HG02840 (cell line): ENCODE measurements at regions not wholly inside any gene's neighbourhood (a gene's known extent, or its start where the extent isn't known, plus 50 kb on each side); places are given as distances from the start of the nearest gene placed in this dataset.

Experiments used
- ATAC-seq: cut with Tn5 transposase; IDR thresholded peaks from one replicate; pipeline ENCODE4 v1.9.1; 2021; ENCODE audit warnings: mild to moderate bottlenecking, moderate library complexity, moderate number of reproducible peaks; ENCODE audit not compliant: unreplicated experiment, low FRiP score

DNA sequence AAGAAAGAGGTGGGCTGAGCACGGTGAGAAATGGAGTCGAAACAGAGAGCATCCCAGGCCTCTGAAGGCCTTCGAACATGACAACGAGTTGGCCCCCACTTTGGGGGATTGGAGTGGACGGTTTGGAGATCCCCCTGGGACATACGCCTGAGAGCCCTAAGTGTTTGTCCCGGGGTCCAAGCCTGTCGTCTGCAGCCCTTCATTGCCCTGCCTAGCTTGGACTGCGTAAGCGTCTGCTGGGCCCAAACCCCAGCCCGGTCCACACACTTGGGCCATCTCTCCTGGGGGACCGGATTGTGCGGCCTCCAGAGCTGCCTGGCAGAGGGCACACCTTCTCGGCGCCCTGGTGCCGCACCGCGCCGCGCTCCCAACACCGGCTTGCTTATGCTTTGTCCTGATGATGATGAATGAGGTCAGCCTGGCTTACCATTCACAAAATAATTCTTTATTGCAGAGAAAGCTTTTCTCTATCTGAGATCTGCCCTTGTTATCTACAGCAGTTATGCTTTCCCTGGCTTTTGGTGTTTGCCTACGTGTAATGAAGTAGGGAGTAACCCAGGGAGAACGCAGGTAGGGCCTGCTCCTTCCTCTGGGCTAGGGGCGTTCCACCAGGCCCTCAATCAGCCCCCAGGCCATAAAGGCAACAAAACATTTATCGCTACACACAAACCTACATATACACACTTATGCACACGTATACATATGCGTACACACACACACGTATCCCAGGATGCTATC lies 85.9 kb upstream of the PPARA start:
- ATAC-seq: no peak

DNA sequence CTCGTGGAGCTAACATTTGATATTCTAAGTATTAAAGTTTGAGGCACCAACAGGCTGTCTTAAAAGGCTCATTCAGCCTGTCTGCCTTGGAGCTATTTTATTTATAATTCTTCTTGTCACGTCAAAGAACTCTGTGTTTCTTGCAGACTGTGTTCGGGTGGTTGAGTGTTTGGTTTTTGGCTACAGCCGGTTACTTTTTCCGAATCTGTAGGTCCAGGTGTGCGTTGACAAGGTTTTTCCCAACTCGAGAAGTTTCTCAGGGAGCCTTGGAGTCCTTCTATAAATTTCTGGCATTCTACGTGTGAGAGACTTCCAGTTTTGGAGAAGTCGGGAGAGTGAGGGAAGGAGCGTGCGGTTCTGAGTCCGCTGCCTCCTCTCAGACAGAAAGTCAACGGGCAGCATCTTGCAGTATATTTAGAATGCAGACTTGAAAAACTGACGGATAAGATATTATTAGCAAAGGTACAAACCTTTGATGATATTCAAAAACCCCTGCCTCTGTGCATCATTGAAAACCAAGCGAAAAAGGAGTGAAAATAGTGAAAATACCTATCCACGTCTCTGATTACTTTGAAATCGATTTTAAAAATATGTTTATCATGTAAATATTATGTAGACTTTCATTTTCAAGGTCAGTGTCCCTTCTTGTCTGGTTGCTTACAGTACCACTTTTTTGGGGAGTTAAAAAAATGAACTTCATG lies 85.2 kb upstream of the PPARA start:
- ATAC-seq: no peak

DNA sequence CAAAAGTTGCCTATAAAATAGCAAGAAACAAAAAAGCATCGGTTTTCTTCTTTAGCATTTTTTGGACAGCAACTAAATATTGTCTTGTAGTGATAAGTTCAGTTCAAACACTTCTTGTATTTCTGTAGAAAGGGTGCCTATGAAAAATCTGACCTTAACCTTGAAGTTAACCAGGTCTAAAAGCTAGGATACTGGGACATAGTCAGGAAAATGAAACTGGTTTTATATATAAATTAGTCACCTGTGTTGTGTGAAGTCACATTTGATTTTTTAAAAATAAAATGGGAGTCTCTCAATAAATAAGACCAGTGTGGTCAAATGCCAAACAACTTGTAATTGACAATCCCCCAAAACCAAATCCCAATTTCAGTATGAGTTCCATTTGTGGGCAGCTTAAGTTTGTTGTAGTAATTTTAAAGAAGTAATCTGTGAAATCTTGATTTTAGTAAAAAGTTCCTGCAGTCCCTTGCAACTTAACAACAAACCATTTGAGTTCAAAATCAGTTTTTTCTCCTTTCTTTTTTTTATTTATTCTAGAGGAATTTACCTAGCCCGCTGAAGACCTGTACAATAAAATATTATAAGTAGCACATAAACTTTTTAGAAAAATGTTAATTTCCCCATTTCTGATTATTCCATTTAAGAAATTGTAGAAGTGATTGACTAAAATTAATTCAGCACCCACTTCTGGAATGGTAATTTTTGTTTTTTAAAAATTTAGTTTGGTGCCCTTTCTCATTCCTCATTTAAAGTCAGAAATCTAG lies 84.5 kb upstream of the PPARA start:
- no peak for ATAC-seq

- no peak for ATAC-seq
Measured at GRCh38 chr22:46066691-46067090, 83.6 kb upstream of the PPARA start.

- no peak for ATAC-seq
Measured at GRCh38 chr22:46067159-46068111, 82.9 kb upstream of the PPARA start.

GRCh38 chr22:46068181-46068592 lies 82.1 kb upstream of the PPARA start:
- ATAC-seq: no peak

DNA sequence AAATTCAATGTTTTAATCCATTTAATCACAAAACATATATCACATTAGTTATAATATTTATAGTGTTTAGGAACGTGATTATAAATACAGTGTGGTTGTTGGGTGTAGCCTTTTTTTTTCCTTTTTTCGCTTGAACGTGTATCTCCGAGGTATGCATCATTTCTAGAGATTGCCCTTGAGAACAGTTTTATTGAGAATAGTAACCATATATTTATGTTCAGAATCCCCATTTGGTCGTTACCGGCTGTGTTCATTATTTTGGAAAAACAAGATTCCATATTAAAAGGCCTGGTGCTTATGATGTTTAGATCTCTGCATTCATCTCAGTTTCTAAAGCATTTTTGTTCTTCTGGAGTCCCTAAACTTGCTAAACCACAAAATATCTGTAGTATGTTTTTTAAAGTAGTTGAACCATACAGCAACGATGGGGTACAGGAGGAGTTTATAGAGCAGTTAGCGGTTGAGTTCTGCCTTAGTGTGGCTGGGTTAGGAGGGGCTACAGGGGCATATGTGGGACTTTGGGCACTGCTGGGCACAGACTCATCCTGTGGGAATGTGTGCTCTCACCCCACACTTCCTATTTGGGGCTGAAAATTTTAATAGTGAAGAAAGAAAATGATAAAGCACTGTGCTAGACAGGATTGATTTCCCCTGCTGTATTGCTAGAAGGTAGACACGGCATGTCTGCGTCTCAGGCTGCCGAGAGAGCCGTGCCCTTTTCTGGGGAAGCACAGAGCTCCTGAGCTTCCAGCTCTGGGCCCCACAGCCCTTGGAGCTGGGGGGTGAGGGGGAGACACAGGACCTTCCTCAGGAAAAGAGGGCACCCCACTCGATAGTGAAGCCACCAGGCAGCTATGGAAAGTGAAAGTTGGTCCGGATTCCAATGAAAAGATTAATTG lies 81.5 kb upstream of the PPARA start:
- no peak for ATAC-seq

DNA sequence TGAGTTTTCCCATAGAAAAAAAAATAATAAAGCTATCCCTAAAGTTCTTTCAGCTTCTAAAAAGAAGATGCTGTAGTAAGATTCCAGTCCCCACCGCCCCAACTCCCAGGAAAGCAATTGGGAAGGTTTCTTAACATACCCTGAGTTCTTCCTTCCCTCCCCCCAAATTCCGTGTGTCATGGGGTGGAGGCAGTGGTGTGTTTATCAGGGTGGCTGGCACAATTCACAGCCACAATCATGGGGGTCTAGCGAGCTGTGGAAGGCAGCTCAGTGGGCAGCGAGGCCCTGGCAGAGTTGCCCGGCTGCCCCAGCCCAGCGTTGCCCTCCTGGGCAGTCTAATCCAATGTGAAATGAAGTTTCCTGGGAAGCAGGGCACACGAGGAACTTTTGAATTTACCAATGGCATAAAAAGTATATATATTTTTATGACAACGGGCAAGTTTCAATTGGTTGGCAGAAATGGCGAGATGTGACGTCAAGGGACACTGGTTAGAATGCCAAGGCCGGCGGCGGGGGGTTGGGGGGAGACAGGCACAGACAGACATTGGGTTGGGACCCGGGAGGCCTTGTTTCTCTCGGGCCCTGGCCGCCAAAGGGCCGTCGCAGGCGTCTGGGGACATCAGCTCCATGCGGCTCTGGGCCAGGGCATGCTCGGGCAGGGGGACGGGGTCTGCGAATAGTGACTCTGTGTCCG lies 80.7 kb upstream of the PPARA start:
- no peak for ATAC-seq

GRCh38 chr22:46070215-46070802 lies 80.0 kb upstream of the PPARA start:
- ATAC-seq: no peak

GRCh38 chr22:46070803-46071450 lies 79.4 kb upstream of the PPARA start:
- no peak for ATAC-seq

GRCh38 chr22:46071451-46072109 lies 78.7 kb upstream of the PPARA start:
- ATAC-seq: no peak

- ATAC-seq: no peak
Measured at GRCh38 chr22:46072110-46072881, 78.0 kb upstream of the PPARA start.

GRCh38 chr22:46072981-46073682 lies 77.2 kb upstream of the PPARA start:
- ATAC-seq: no peak

GRCh38 chr22:46073683-46074504 lies 76.4 kb upstream of the PPARA start:
- ATAC-seq: no peak
